NT2/D1 (cell line): ENCODE measurements at regions not wholly inside any gene's neighbourhood (a gene's known extent, or its start where the extent isn't known, plus 50 kb on each side); places are given as distances from the start of the nearest gene placed in this dataset.
"Not testable (repeated sequence)": the region's sequence is repeated elsewhere in the genome, so short reads cannot be mapped to it uniquely, and the experiment has no call there.

Experiments used
- DNase-seq: peaks from one replicate; pipeline ENCODE4 v3.0.0-alpha.2; 2011; ENCODE audit warnings: low read depth, low spot score
- H3K27me3 ChIP-seq: 2 replicates; pipeline ENCODE4 v1.6.0; 2011; ENCODE audit warnings: mild to moderate bottlenecking; ENCODE audit not compliant: insufficient read length, insufficient read depth
- H3K36me3 ChIP-seq: 2 replicates; pipeline ENCODE4 v1.6.1; 2011; ENCODE audit warnings: mild to moderate bottlenecking, low read length, mixed read lengths; ENCODE audit not compliant: insufficient read depth, insufficient read length
- H3K4me1 ChIP-seq: 2 replicates; pipeline ENCODE4 v1.5.1; 2011; ENCODE audit not compliant: insufficient read depth, insufficient read length
- H3K4me3 ChIP-seq: 2 replicates; pipeline ENCODE4 v1.5.1; 2011; ENCODE audit warnings: low read depth; ENCODE audit not compliant: insufficient read length
- H3K9ac ChIP-seq: 2 replicates; pipeline ENCODE4 v1.6.0; 2011; ENCODE audit warnings: low read depth; ENCODE audit not compliant: insufficient read length
- H3K9me3 ChIP-seq: 2 replicates; pipeline ENCODE4 v1.5.1; 2011; ENCODE audit warnings: mild to moderate bottlenecking, low read length; ENCODE audit not compliant: insufficient read depth
- SUZ12 ChIP-seq: IDR thresholded peaks from 2 replicates; pipeline ENCODE4 v1.6.1; 2011; ENCODE audit not compliant: insufficient read length, insufficient read depth; ENCODE audit errors: extremely low read depth
- YY1 ChIP-seq: IDR thresholded peaks from 2 replicates; pipeline ENCODE4 v1.6.1; 2011; ENCODE audit not compliant: insufficient read length, insufficient read depth
- ZNF274 ChIP-seq: IDR thresholded peaks from 2 replicates; pipeline ENCODE4 v1.6.1; 2011; ENCODE audit warnings: mild to moderate bottlenecking, low read depth, low read length

DNA sequence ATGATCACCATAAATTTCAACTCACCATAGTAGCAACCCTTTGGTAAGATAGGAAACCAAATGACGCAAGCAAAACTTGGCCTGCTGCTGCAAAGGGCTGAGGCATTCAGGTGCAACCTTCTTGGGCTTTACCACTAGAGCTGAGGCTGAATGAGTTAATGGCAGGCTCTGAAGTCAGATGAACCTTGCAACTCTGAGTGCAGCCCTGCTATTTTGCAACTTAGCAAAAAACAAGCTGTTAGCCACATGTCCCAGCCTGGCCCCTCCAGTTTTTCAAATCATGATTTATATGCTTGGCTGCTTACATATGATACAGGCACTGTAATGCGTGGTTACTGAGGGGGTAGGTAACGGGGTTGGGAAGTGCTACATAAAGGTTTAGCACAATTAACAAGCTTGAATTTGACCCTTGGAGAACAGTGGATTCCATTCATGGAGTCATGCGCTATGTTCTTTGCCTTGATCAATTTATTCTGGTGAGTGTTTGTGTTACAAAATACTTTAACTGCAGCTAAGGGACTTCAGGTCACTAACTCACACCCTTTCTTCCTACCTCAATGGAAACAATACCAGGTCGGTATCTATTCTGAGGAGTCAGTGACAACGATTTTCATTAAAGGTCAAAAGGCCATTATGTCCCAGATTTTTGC is 80.5 kb upstream of the PPARGC1A start:
- H3K9me3 ChIP-seq, result no peaks in the 10 kb centered on the region
- H3K36me3 ChIP-seq, result no peaks in the 10 kb centered on the region
- no peak for DNase-seq
- H3K4me3 ChIP-seq, result no peak overlapping the region
- no peak for TF ChIP-seq YY1
- no peak for TF ChIP-seq SUZ12
- TF ChIP-seq ZNF274, result no peak
- no peaks in the 10 kb centered on the region for H3K4me1 ChIP-seq
- H3K27me3 ChIP-seq, result no peaks in the 10 kb centered on the region
- H3K9ac ChIP-seq, result no peak overlapping the region

DNA sequence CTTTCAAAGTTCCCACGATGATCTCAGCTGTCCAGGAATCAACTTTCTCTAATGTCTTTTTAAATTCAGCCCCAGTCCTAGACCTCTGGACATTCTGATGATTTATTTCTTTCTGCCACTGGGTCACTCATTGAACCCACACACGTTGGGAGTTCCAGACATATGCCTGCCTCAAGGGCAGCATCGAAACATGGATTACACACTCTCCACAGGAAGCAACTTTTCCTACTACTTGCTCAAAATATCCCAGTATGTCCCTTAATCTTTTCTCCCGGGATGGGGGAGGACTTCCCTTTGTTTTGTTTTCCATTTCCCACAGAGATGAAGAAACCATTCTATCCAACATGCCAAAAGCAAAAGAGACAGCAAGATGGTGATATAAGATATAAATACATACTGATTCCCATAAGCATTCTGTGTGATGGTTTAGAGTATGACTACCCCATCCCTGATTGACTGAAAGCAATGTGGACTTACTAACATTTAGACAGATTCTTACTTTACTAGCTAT is 79.8 kb upstream of the PPARGC1A start:
- H3K9ac ChIP-seq, result no peak overlapping the region
- TF ChIP-seq ZNF274 (no peak), YY1 (no peak), SUZ12 (no peak)
- no peaks in the 10 kb centered on the region for H3K27me3 ChIP-seq
- H3K4me3 ChIP-seq, result no peak overlapping the region
- no peaks in the 10 kb centered on the region for H3K4me1 ChIP-seq
- no peaks in the 10 kb centered on the region for H3K9me3 ChIP-seq
- no peaks in the 10 kb centered on the region for H3K36me3 ChIP-seq
- no peak for DNase-seq

DNA sequence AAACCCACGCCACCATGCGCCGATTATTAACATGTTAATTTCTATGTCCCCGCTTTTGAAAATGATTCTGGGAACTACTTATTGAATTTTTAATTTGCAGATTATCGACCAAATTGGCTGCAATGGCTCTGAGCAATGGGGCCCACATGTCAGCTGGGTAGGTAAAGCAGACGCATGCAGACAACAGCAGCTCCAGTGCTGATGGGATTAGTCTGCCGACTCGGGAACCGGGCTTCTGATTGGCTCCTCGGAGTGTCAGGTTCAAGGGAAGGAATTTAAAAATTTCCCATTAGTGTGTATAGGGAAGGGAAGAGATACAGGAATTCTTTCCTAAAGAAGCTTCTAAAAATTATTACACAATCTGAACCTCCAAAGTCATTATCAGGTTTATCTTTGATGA is 77.4 kb upstream of the PPARGC1A start:
- DNase-seq, result no peak
- H3K36me3 ChIP-seq, result no peaks in the 10 kb centered on the region

DNA sequence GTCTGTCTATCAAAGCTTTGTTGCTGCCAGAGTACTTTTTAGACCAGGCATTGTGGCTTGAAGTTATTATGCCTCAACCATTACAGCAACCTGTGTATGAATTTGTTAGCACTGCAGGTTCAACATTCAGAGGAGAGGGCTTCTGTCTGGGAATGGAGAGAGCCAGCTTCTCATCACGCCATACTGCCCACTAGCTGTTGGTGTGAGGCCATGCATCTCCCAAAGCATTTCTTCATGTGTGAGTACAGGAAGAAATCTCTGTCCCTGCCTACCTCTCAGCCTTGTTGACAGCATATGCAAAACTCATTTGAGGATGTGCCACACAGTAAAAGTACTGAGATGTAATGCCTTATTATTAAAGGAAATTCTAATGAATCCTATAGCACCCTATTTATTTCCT is 76.9 kb upstream of the PPARGC1A start:
- Histone ChIP-seq H3K9me3 (no peaks in the 10 kb centered on the region), H3K36me3 (no peaks in the 10 kb centered on the region), H3K9ac (no peak overlapping the region), H3K4me1 (no peaks in the 10 kb centered on the region), H3K27me3 (no peaks in the 10 kb centered on the region), H3K4me3 (no peak overlapping the region)
- DNase-seq, result no peak
- no peak for TF ChIP-seq SUZ12
- TF ChIP-seq YY1, result no peak
- TF ChIP-seq ZNF274, result no peak

More for the DNA sequence above, 77.4 kb upstream of the PPARGC1A start:
- Histone ChIP-seq H3K27me3 (no peaks in the 10 kb centered on the region), H3K9ac (no peak overlapping the region), H3K4me3 (no peak overlapping the region), H3K4me1 (no peaks in the 10 kb centered on the region), H3K9me3 (no peaks in the 10 kb centered on the region)
- TF ChIP-seq YY1 (no peak), SUZ12 (no peak), ZNF274 (no peak)

DNA sequence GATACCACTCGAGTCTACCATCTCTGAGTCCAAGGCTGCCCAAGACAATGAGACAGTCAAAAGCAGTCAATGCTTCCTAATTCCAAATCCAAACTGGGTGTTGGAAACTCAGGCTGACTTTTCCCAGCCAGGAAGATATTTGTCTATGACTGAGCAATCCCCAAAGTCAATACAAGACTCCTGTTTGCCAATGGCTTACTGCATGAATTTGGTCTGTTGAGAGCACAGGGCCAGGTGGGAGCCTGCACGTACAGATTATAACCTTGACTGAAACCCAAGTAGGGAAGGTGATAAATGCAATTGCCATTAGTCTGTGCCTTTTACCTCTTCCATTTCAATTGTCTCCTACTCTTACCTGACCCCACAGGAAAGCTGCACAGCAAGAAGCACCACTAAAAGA is 72.6 kb upstream of the PPARGC1A start:
- H3K4me3 ChIP-seq, result no peak overlapping the region
- H3K9me3 ChIP-seq, result no peaks in the 10 kb centered on the region
- no peak for DNase-seq
- H3K27me3 ChIP-seq, result no peaks in the 10 kb centered on the region
- no peak for TF ChIP-seq ZNF274
- TF ChIP-seq SUZ12, result no peak
- no peak for TF ChIP-seq YY1
- no peaks in the 10 kb centered on the region for H3K36me3 ChIP-seq
- no peak overlapping the region for H3K9ac ChIP-seq
- H3K4me1 ChIP-seq, result no peaks in the 10 kb centered on the region

DNA sequence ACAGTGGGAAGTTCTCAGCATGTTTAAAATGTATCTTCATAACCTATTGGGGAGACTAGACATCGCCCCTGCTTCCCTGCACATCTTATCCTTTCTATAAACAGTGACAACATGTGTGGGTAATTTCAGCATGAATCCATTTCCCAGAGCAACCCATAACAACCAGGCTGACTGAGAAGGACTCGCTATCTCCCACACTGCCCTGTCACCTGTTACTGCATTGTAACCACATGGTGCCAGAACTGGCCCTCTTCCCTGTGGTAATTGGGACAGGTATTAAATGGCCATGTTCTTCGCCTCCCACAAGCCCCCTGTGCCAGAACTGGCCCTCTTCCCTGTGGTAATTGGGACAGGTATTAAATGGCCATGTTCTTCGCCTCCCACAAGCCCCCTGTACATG is 71.5 kb upstream of the PPARGC1A start:
- H3K36me3 ChIP-seq, H3K9me3 ChIP-seq, DNase-seq, H3K4me3 ChIP-seq, H3K4me1 ChIP-seq, H3K27me3 ChIP-seq, H3K9ac ChIP-seq: not testable (repeated sequence)

DNA sequence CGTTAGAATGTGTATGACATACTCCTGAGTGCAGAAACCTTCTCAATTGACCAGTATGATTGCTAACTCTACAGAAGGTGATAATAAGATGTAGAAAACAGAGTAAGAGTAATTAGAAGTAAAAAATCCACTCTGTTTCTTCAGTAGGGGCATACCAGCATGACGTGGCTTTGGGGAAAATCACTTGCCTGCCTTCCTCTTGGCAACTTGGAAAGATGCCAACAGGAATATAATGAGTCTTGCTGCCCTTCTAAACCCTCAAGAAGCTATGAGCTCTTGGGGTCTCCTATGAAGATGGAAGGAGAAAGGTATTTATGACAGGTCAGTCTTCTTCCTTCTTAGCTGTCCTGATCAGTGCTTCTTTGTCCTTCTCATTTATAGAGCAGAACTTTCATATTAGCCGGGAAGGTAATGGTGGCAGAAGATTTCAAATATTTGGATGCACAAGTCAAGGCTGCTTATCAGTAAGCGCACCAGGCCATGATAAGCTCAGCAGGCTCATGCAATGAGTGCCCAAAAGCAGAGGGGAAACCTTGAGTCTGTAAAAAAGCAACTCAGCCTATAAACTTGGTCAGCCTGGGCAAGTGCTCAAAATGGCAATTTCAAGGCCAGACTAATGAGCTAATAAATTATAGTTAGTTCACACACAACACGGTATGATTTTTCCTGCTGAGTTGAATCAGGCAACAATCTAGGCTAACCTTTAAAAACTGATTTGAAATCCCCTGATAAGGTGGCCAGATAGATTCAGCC is 69.7 kb upstream of the PPARGC1A start:
- H3K9me3 ChIP-seq, result peaks cover 11% of the 10 kb centered on the region
- DNase-seq, result no peak
- H3K4me3 ChIP-seq, result no peak overlapping the region
- TF ChIP-seq SUZ12 (no peak), YY1 (no peak), ZNF274 (no peak)
- H3K4me1 ChIP-seq, result no peaks in the 10 kb centered on the region
- no peaks in the 10 kb centered on the region for H3K27me3 ChIP-seq
- no peak overlapping the region for H3K9ac ChIP-seq
- H3K36me3 ChIP-seq, result no peaks in the 10 kb centered on the region
